K562 (cell line): ENCODE measurements at regions not wholly inside any gene's neighbourhood (a gene's known extent, or its start where the extent isn't known, plus 50 kb on each side); places are given as distances from the start of the nearest gene placed in this dataset.

Source experiments
- ATAC-seq: fragments of 200-7000 bp; cut with Tn5 transposase; 3 replicates; pipeline ENCODE4 v1.9.1; 2020; ENCODE audit warnings: moderate library complexity
- BruUV-seq: library from RNA; stranded (reverse); fragments of 400-500 nt; replicated peaks from 2 replicates; lab custom pipeline; 2021; lab: Mats Ljungman, UMichigan
- CTCF ChIA-PET: fragments of 300-600 bp; formaldehyde crosslinking; extraction: SDS; loops from one replicate; lab custom pipeline; 2021; ENCODE audit warnings: low intra/inter-chr PET ratio; lab: Yijun Ruan, JAX
- POLR2A ChIA-PET: fragments of 300-600, 350-650 bp; sonication (Branson Sonifier 250); formaldehyde crosslinking; extraction: SDS; loops from one replicate; lab custom pipeline; 2021; ENCODE audit warnings: antibody characterized with exemption, inconsistent platforms; lab: Yijun Ruan, JAX
- DNase-seq, 4 experiments: peaks; one replicate each; pipeline versions ENCODE4 v3.0.0 to v3.0.0-alpha.2; 2011 to 2018; ENCODE audit warnings: low spot score in 3 of 4, mixed read lengths in 3 of 4; ENCODE audit errors: extremely low read depth in 1 of 4
- FAIRE-seq: peaks from 2 replicates; lab custom pipeline; 2011; peaks lifted over from hg19 to GRCh38; lab: Jason Lieb, UNC
- H2AFZ ChIP-seq: 2 replicates; pipeline ENCODE4 v1.6.0; 2011; ENCODE audit warnings: low read depth, low read length, control low read depth, inconsistent platforms
- H3K27ac ChIP-seq: fragments of 200-600 bp; 3 replicates; pipeline ENCODE4 v1.8.0; 2011; ENCODE audit warnings: low read depth, mild to moderate bottlenecking, control low read depth, inconsistent platforms, low read length, moderate library complexity, mixed read lengths; ENCODE audit errors: extremely low read depth
- H3K27me3 ChIP-seq, 2 experiments: fragments of 300-600 bp in 1 of 2; 2 replicates in 1 of 2; 3 replicates in 1 of 2; pipeline versions ENCODE4 v1.6.0 to v1.8.0; 2011; ENCODE audit warnings: inconsistent platforms in 2 of 2, low read length in 2 of 2, mild to moderate bottlenecking in 1 of 2, mixed read lengths in 1 of 2, moderate library complexity in 1 of 2; ENCODE audit not compliant: control insufficient read depth in 2 of 2, insufficient read depth in 2 of 2
- H3K36me3 ChIP-seq: fragments of 300-600 bp; 3 replicates; pipeline ENCODE4 v1.8.0; 2011; ENCODE audit warnings: mild to moderate bottlenecking, low read length, inconsistent platforms; ENCODE audit not compliant: control insufficient read depth, insufficient read depth
- H3K4me1 ChIP-seq, 2 experiments: fragments of 200-600 bp in 1 of 2; replicated peaks in 1 of 2; 2 replicates in 1 of 2; 3 replicates in 1 of 2; pipeline versions ENCODE4 v1.5.1 to v1.8.0; 2011; ENCODE audit warnings: inconsistent platforms in 2 of 2, low read length in 2 of 2, mild to moderate bottlenecking in 1 of 2, mixed read lengths in 1 of 2, moderate library complexity in 1 of 2; ENCODE audit not compliant: control insufficient read depth in 2 of 2, insufficient read depth in 2 of 2
- H3K4me2 ChIP-seq: 2 replicates; pipeline ENCODE4 v1.6.1; 2011; ENCODE audit warnings: low read length, control low read depth, inconsistent platforms, mixed read lengths; ENCODE audit not compliant: insufficient read depth
- H3K4me3 ChIP-seq: fragments of 200-600 bp; sonication (generic), shearing (Covaris generic); 2 replicates; pipeline ENCODE4 v1.5.1; 2016; ENCODE audit warnings: control low read depth, inconsistent platforms
- H3K79me2 ChIP-seq: fragments of 200-600 bp; 3 replicates; pipeline ENCODE4 v1.8.0; 2011; ENCODE audit warnings: low read length, inconsistent platforms; ENCODE audit not compliant: control insufficient read depth, insufficient read depth
- H3K9ac ChIP-seq, 2 experiments: 2 replicates each; pipeline versions ENCODE4 v1.6.0 to v1.6.1; 2011; ENCODE audit warnings: low read depth in 2 of 2, low read length in 2 of 2, control low read depth in 1 of 2, inconsistent platforms in 1 of 2, mild to moderate bottlenecking in 1 of 2, mixed read lengths in 1 of 2; ENCODE audit not compliant: insufficient read depth in 1 of 2
- H3K9me1 ChIP-seq: one replicate; pipeline ENCODE4 v1.6.0; 2011; ENCODE audit warnings: inconsistent platforms, mild to moderate bottlenecking, low read length, moderate library complexity; ENCODE audit not compliant: control insufficient read depth, insufficient read depth
- H3K9me3 ChIP-seq: replicated peaks from 2 replicates; pipeline ENCODE4 v1.5.1; 2011; ENCODE audit warnings: low read depth, low read length, inconsistent platforms; ENCODE audit not compliant: control insufficient read depth, insufficient read depth
- H4K20me1 ChIP-seq: replicated peaks from 2 replicates; pipeline ENCODE4 v1.6.1; 2011; ENCODE audit warnings: low read length, inconsistent platforms, mixed read lengths; ENCODE audit not compliant: control insufficient read depth, insufficient read depth
- DPF2 ChIP-seq: fragments of 450-650 bp; IDR thresholded peaks from 2 replicates; pipeline ENCODE4 v1.6.1; 2016
- ELF1 ChIP-seq: fragments of 200-800 bp; sonication (Bioruptor generic); IDR thresholded peaks from 2 replicates; pipeline ENCODE4 v1.6.1; 2016; ENCODE audit warnings: missing genetic modification characterization, missing compliant biosample characterization
- HDAC1 ChIP-seq, 2 experiments: fragments of 450-650 bp; IDR thresholded peaks; 2 replicates each; pipeline ENCODE4 v1.6.1; 2016 to 2017; ENCODE audit warnings: inconsistent platforms in 1 of 2, mild to moderate bottlenecking in 1 of 2, moderate library complexity in 1 of 2
- HDAC3 ChIP-seq: fragments of 450-650 bp; IDR thresholded peaks from 2 replicates; pipeline ENCODE4 v1.6.1; 2018; ENCODE audit warnings: borderline replicate concordance, mild to moderate bottlenecking, moderate library complexity; ENCODE audit not compliant: partially characterized antibody
- KDM4B ChIP-seq, 2 experiments: fragments of 450-650 bp in 1 of 2; sonication (generic) in 1 of 2; IDR thresholded peaks; 2 replicates each; pipeline ENCODE4 v1.6.1; 2016 to 2017; ENCODE audit warnings: borderline replicate concordance in 2 of 2, antibody characterized with exemption in 1 of 2, low read depth in 1 of 2, mild to moderate bottlenecking in 1 of 2
- NR2C1 ChIP-seq, 2 experiments: fragments of 450-650 bp; IDR thresholded peaks; 2 replicates each; pipeline ENCODE4 v1.6.1; 2017; ENCODE audit warnings: mild to moderate bottlenecking in 2 of 2, antibody characterized with exemption in 1 of 2, inconsistent platforms in 1 of 2, missing compliant biosample characterization in 1 of 2, missing genetic modification characterization in 1 of 2
- SMARCC2 ChIP-seq: fragments of 450-650 bp; IDR thresholded peaks from 2 replicates; pipeline ENCODE4 v1.6.1; 2017; ENCODE audit warnings: antibody characterized with exemption, moderate library complexity, mild to moderate bottlenecking, low read depth
- SREBF2 ChIP-seq: sonication (generic); formaldehyde crosslinking; IDR thresholded peaks from 2 replicates; pipeline ENCODE4 v1.4.0; 2020; ENCODE audit warnings: mild to moderate bottlenecking, missing genetic modification reagents
- XRCC4 ChIP-seq: IDR thresholded peaks from one replicate; pipeline ENCODE4 v1.6.1; 2011; ENCODE audit not compliant: insufficient read depth, insufficient read length; ENCODE audit errors: extremely low read depth
- ZC3H11A ChIP-seq: IDR thresholded peaks from 2 replicates; pipeline ENCODE4 v1.6.1; 2012; ENCODE audit warnings: low read depth, low read length, improper control_type of control experiment
- WGBS: fragments of 100-300 bp; shearing (Covaris generic); methylation state at CpG from one replicate; pipeline ENCODE4 v1.1.6; 2016; ENCODE audit warnings: low coverage, mixed read lengths; ENCODE audit not compliant: insufficient coverage; ENCODE audit errors: missing lambda C conversion rate; 5-methylcytosine and 5-hydroxymethylcytosine counted together
- in situ Hi-C: fragments of 300-500 bp; cut with MboI; formaldehyde crosslinking; loops from 4 replicates; pipeline ENCODE4 v1.15.0; 2018; ENCODE audit warnings: inconsistent platforms, mixed read lengths
- intact Hi-C: fragments of 100-400 bp; cut with micrococcal nuclease; formaldehyde crosslinking; loops from 2 replicates; pipeline ENCODE4 v1.14.2; 2022
- TF ChIP-seq, protein P1 (sequence below): IDR thresholded peaks from 2 replicates; pipeline ENCODE4 v1.6.1; 2011; ENCODE audit not compliant: insufficient read length; ENCODE audit errors: extremely low read depth
- TF ChIP-seq, protein P2 (sequence below): fragments of 450-650 bp; IDR thresholded peaks from 2 replicates; pipeline ENCODE4 v1.6.1; 2016; ENCODE audit warnings: mild to moderate bottlenecking, moderate library complexity

DNA sequence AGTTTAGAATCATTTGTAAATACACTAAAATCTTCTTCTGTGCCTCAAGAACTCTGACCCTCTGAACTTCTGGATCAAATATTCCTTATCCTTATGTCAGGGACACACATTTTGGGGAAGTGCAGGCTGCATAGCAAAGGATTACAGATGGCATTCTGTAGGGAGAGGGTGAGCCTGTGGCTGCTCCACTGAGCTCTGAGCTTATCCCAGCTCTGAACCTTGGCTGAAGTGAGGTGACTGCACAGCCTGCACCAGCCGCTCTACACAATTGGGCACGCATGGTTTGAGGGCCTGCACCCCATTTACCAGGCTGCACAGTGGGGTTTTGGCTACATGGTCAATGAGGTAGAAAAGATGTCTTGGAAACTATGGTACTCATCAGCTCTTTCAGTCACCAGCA lies 251.6 kb downstream of the GALR1 start:
- no peak for ATAC-seq
- no peak overlapping the region for H3K27ac ChIP-seq
- intact Hi-C loops (no loop called here), in situ Hi-C loops (no loop called here)
- no peaks in the 10 kb centered on the region for H3K9me1 ChIP-seq
- no peaks in the 10 kb centered on the region for H3K9me3 ChIP-seq
- H3K9ac ChIP-seq, result no peak overlapping the region
- H3K79me2 ChIP-seq, result no peaks in the 10 kb centered on the region
- no peak overlapping the region for H3K4me2 ChIP-seq
- no peak overlapping the region for H3K4me3 ChIP-seq
- no TSS peak for BruUV-seq
- H4K20me1 ChIP-seq, result no peaks in the 10 kb centered on the region
- CTCF ChIA-PET, result no interaction called here
- FAIRE-seq, result no peak
- no peaks in the 10 kb centered on the region for H3K27me3 ChIP-seq
- no peaks in the 10 kb centered on the region for H3K4me1 ChIP-seq
- no peak overlapping the region for H2AFZ ChIP-seq
- no peak for DNase-seq
- POLR2A ChIA-PET, result no interaction called here
- no peaks in the 10 kb centered on the region for H3K36me3 ChIP-seq
- WGBS, result 0% methylated on average over 2 of the region's 2 CpGs
- TF ChIP-seq XRCC4 (no peak), SMARCC2 (no peak), HDAC3 (no peak), SREBF2 (CRISPR knock-in tag) (no peak), ZC3H11A (no peak), DPF2 (no peak), ELF1 (tag) (no peak), KDM4B (IDR thresholded peaks at IDR 0.05; ENCODE audit: borderline replicate concordance in 2 of 2, low read depth in 1 of 2) (no peak), NR2C1 (IDR thresholded peaks at IDR 0.05) (no peak), NR2C1 (tag; IDR thresholded peaks at IDR 0.05) (no peak), HDAC1 (IDR thresholded peaks at IDR 0.05) (no peak)
- TF ChIP-seq, protein P1, sequence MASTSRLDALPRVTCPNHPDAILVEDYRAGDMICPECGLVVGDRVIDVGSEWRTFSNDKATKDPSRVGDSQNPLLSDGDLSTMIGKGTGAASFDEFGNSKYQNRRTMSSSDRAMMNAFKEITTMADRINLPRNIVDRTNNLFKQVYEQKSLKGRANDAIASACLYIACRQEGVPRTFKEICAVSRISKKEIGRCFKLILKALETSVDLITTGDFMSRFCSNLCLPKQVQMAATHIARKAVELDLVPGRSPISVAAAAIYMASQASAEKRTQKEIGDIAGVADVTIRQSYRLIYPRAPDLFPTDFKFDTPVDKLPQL, result no peak
- TF ChIP-seq, protein P2, sequence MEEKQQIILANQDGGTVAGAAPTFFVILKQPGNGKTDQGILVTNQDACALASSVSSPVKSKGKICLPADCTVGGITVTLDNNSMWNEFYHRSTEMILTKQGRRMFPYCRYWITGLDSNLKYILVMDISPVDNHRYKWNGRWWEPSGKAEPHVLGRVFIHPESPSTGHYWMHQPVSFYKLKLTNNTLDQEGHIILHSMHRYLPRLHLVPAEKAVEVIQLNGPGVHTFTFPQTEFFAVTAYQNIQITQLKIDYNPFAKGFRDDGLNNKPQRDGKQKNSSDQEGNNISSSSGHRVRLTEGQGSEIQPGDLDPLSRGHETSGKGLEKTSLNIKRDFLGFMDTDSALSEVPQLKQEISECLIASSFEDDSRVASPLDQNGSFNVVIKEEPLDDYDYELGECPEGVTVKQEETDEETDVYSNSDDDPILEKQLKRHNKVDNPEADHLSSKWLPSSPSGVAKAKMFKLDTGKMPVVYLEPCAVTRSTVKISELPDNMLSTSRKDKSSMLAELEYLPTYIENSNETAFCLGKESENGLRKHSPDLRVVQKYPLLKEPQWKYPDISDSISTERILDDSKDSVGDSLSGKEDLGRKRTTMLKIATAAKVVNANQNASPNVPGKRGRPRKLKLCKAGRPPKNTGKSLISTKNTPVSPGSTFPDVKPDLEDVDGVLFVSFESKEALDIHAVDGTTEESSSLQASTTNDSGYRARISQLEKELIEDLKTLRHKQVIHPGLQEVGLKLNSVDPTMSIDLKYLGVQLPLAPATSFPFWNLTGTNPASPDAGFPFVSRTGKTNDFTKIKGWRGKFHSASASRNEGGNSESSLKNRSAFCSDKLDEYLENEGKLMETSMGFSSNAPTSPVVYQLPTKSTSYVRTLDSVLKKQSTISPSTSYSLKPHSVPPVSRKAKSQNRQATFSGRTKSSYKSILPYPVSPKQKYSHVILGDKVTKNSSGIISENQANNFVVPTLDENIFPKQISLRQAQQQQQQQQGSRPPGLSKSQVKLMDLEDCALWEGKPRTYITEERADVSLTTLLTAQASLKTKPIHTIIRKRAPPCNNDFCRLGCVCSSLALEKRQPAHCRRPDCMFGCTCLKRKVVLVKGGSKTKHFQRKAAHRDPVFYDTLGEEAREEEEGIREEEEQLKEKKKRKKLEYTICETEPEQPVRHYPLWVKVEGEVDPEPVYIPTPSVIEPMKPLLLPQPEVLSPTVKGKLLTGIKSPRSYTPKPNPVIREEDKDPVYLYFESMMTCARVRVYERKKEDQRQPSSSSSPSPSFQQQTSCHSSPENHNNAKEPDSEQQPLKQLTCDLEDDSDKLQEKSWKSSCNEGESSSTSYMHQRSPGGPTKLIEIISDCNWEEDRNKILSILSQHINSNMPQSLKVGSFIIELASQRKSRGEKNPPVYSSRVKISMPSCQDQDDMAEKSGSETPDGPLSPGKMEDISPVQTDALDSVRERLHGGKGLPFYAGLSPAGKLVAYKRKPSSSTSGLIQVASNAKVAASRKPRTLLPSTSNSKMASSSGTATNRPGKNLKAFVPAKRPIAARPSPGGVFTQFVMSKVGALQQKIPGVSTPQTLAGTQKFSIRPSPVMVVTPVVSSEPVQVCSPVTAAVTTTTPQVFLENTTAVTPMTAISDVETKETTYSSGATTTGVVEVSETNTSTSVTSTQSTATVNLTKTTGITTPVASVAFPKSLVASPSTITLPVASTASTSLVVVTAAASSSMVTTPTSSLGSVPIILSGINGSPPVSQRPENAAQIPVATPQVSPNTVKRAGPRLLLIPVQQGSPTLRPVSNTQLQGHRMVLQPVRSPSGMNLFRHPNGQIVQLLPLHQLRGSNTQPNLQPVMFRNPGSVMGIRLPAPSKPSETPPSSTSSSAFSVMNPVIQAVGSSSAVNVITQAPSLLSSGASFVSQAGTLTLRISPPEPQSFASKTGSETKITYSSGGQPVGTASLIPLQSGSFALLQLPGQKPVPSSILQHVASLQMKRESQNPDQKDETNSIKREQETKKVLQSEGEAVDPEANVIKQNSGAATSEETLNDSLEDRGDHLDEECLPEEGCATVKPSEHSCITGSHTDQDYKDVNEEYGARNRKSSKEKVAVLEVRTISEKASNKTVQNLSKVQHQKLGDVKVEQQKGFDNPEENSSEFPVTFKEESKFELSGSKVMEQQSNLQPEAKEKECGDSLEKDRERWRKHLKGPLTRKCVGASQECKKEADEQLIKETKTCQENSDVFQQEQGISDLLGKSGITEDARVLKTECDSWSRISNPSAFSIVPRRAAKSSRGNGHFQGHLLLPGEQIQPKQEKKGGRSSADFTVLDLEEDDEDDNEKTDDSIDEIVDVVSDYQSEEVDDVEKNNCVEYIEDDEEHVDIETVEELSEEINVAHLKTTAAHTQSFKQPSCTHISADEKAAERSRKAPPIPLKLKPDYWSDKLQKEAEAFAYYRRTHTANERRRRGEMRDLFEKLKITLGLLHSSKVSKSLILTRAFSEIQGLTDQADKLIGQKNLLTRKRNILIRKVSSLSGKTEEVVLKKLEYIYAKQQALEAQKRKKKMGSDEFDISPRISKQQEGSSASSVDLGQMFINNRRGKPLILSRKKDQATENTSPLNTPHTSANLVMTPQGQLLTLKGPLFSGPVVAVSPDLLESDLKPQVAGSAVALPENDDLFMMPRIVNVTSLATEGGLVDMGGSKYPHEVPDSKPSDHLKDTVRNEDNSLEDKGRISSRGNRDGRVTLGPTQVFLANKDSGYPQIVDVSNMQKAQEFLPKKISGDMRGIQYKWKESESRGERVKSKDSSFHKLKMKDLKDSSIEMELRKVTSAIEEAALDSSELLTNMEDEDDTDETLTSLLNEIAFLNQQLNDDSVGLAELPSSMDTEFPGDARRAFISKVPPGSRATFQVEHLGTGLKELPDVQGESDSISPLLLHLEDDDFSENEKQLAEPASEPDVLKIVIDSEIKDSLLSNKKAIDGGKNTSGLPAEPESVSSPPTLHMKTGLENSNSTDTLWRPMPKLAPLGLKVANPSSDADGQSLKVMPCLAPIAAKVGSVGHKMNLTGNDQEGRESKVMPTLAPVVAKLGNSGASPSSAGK, result no peak
